Activated naive CD4-positive, alpha-beta T cell treated with anti-CD3 and anti-CD28 coated beads for 36 hours (primary cell): ENCODE measurements at regions not wholly inside any gene's neighbourhood (a gene's known extent, or its start where the extent isn't known, plus 50 kb on each side); places are given as distances from the start of the nearest gene placed in this dataset.

Experiments used
- CTCF ChIA-PET: fragments of 350-600 bp; sonication (Branson Sonifier 250); formaldehyde crosslinking; loops from one replicate; lab custom pipeline; 2021; ENCODE audit warnings: antibody characterized with exemption; lab: Charles Lee
- DNase-seq: peaks from one replicate; pipeline ENCODE4 v3.0.0-alpha.2; 2020
- H3K27ac Mint-ChIP-seq: one replicate; pipeline ENCODE4 v1.8.0; 2021; ENCODE audit warnings: mild to moderate bottlenecking, mixed read lengths
- H3K27me3 Mint-ChIP-seq: one replicate; pipeline ENCODE4 v1.8.0; 2021; ENCODE audit warnings: low read depth, mixed read lengths
- H3K36me3 Mint-ChIP-seq: one replicate; pipeline ENCODE4 v1.8.0; 2021; ENCODE audit warnings: low read depth, mixed read lengths
- H3K4me1 Mint-ChIP-seq: one replicate; pipeline ENCODE4 v1.8.0; 2021; ENCODE audit warnings: low read depth, mixed read lengths
- H3K4me3 Mint-ChIP-seq: one replicate; pipeline ENCODE4 v1.8.0; 2021; ENCODE audit warnings: mild to moderate bottlenecking, moderate library complexity, mixed read lengths
- H3K9me3 Mint-ChIP-seq: one replicate; pipeline ENCODE4 v1.8.0; 2021; ENCODE audit warnings: mixed read lengths
- intact Hi-C: fragments of 100-400 bp; cut with micrococcal nuclease; formaldehyde crosslinking; loops from one replicate; pipeline ENCODE4 v1.15.1; 2023

- Mint-ChIP-seq H3K4me1 (peaks cover 2% of the 10 kb centered on the region), H3K9me3 (no peaks in the 10 kb centered on the region), H3K27me3 (no peaks in the 10 kb centered on the region), H3K36me3 (no peaks in the 10 kb centered on the region), H3K4me3 (no peak overlapping the region), H3K27ac (no peak overlapping the region)
- no peak for DNase-seq
- CTCF ChIA-PET, result interaction anchor here (1.5 kb wide), 1 partner anchor 144 kb away, joined by 4 read pairs; the partner anchor contains the start of gene SESN3
- intact Hi-C loops, result no loop called here
Observed at GRCh38 chr11:95375451-95375850, 144.4 kb upstream of the SESN3 start.

GRCh38 chr11:95374105-95374504 is 143.1 kb upstream of the SESN3 start:
- no peaks in the 10 kb centered on the region for H3K36me3 Mint-ChIP-seq
- no peak overlapping the region for H3K4me3 Mint-ChIP-seq
- intact Hi-C loops, result no loop called here
- no peak overlapping the region for H3K27ac Mint-ChIP-seq
- peaks cover 2% of the 10 kb centered on the region for H3K4me1 Mint-ChIP-seq
- CTCF ChIA-PET, result interaction anchor here (0.5 to 1.5 kb wide), 4 partner anchors 10 to 217 kb away, joined by 3 to 5 read pairs (median 4); partner anchors contain the start of gene SESN3
- no peak for DNase-seq
- H3K27me3 Mint-ChIP-seq, result no peaks in the 10 kb centered on the region
- no peaks in the 10 kb centered on the region for H3K9me3 Mint-ChIP-seq

GRCh38 chr11:95373241-95373640 is 142.2 kb upstream of the SESN3 start:
- Mint-ChIP-seq H3K9me3 (no peaks in the 10 kb centered on the region), H3K27ac (no peak overlapping the region), H3K36me3 (no peaks in the 10 kb centered on the region), H3K4me1 (peaks cover 2% of the 10 kb centered on the region), H3K27me3 (no peaks in the 10 kb centered on the region), H3K4me3 (no peak overlapping the region)
- DNase-seq, result no peak
- CTCF ChIA-PET, result interaction anchor here (0.7 to 1.5 kb wide), 2 partner anchors 171 to 332 kb away, joined by 3 to 7 read pairs; no protein-coding TSS in a partner anchor
- intact Hi-C loops, result no loop called here

- no peaks in the 10 kb centered on the region for H3K9me3 Mint-ChIP-seq
- no peaks in the 10 kb centered on the region for H3K27me3 Mint-ChIP-seq
- no peaks in the 10 kb centered on the region for H3K36me3 Mint-ChIP-seq
- CTCF ChIA-PET, result interaction anchor here (0.7 to 1.5 kb wide), 2 partner anchors 85 to 333 kb away, joined by 3 to 7 read pairs; no protein-coding TSS in a partner anchor
- intact Hi-C loops, result loop anchor here (1.0 kb wide), 2 partner anchors 141 to 218 kb away; partner anchors contain the start of gene SESN3
- peaks cover 2% of the 10 kb centered on the region for H3K4me1 Mint-ChIP-seq
- no peak overlapping the region for H3K27ac Mint-ChIP-seq
- no peak overlapping the region for H3K4me3 Mint-ChIP-seq
- no peak for DNase-seq
Observed at GRCh38 chr11:95372097-95372656, 141.2 kb upstream of the SESN3 start.

- no peak overlapping the region for H3K27ac Mint-ChIP-seq
- peaks cover 2% of the 10 kb centered on the region for H3K4me1 Mint-ChIP-seq
- H3K9me3 Mint-ChIP-seq, result no peaks in the 10 kb centered on the region
- CTCF ChIA-PET, result interaction anchor here (0.9 to 1.2 kb wide), 3 partner anchors 26 to 219 kb away, joined by 3 to 7 read pairs (median 5); no protein-coding TSS in a partner anchor
- intact Hi-C loops, result no loop called here
- H3K36me3 Mint-ChIP-seq, result no peaks in the 10 kb centered on the region
- DNase-seq, result no peak
- H3K27me3 Mint-ChIP-seq, result no peaks in the 10 kb centered on the region
- no peak overlapping the region for H3K4me3 Mint-ChIP-seq
Observed at GRCh38 chr11:95371153-95371552, 140.2 kb upstream of the SESN3 start.

- CTCF ChIA-PET, result no interaction called here
- DNase-seq, result no peak
- H3K9me3 Mint-ChIP-seq, result no peaks in the 10 kb centered on the region
- no peak overlapping the region for H3K27ac Mint-ChIP-seq
- no peaks in the 10 kb centered on the region for H3K36me3 Mint-ChIP-seq
- H3K4me3 Mint-ChIP-seq, result no peak overlapping the region
- intact Hi-C loops, result no loop called here
- H3K4me1 Mint-ChIP-seq, result peaks cover 11% of the 10 kb centered on the region
- H3K27me3 Mint-ChIP-seq, result no peaks in the 10 kb centered on the region
Observed at GRCh38 chr11:95367726-95368125, 136.7 kb upstream of the SESN3 start.

GRCh38 chr11:95365348-95365747 is 134.3 kb upstream of the SESN3 start:
- CTCF ChIA-PET, result interaction anchor here (0.5 to 0.9 kb wide), 2 partner anchors 340 to 357 kb away, joined by 3 read pairs; no protein-coding TSS in a partner anchor
- Mint-ChIP-seq H3K27me3 (no peaks in the 10 kb centered on the region), H3K36me3 (no peaks in the 10 kb centered on the region), H3K27ac (no peak overlapping the region), H3K4me3 (no peak overlapping the region), H3K9me3 (no peaks in the 10 kb centered on the region), H3K4me1 (peaks cover 9% of the 10 kb centered on the region)
- DNase-seq, result no peak
- intact Hi-C loops, result no loop called here

GRCh38 chr11:95364324-95365295 is 133.6 kb upstream of the SESN3 start:
- H3K27me3 Mint-ChIP-seq, result no peaks in the 10 kb centered on the region
- intact Hi-C loops, result no loop called here
- CTCF ChIA-PET, result interaction anchor here (0.6 to 0.7 kb wide), 2 partner anchors 9 to 210 kb away, joined by 3 read pairs; no protein-coding TSS in a partner anchor
- no peaks in the 10 kb centered on the region for H3K36me3 Mint-ChIP-seq
- no peak overlapping the region for H3K4me3 Mint-ChIP-seq
- DNase-seq, result no peak
- H3K4me1 Mint-ChIP-seq, result peaks cover 9% of the 10 kb centered on the region
- H3K27ac Mint-ChIP-seq, result no peak overlapping the region
- H3K9me3 Mint-ChIP-seq, result no peaks in the 10 kb centered on the region

GRCh38 chr11:95363708-95364107 is 132.7 kb upstream of the SESN3 start:
- Mint-ChIP-seq H3K36me3 (no peaks in the 10 kb centered on the region), H3K27me3 (no peaks in the 10 kb centered on the region), H3K4me3 (no peak overlapping the region), H3K27ac (no peak overlapping the region), H3K4me1 (peaks cover 9% of the 10 kb centered on the region), H3K9me3 (no peaks in the 10 kb centered on the region)
- DNase-seq, result no peak
- intact Hi-C loops, result no loop called here
- CTCF ChIA-PET, result interaction anchor here (0.7 kb wide), 1 partner anchor 209 kb away, joined by 3 read pairs; no protein-coding TSS in a partner anchor

- no peaks in the 10 kb centered on the region for H3K9me3 Mint-ChIP-seq
- H3K27ac Mint-ChIP-seq, result no peak overlapping the region
- DNase-seq, result no peak
- no peaks in the 10 kb centered on the region for H3K36me3 Mint-ChIP-seq
- no peak overlapping the region for H3K4me3 Mint-ChIP-seq
- peaks cover 9% of the 10 kb centered on the region for H3K4me1 Mint-ChIP-seq
- H3K27me3 Mint-ChIP-seq, result no peaks in the 10 kb centered on the region
- intact Hi-C loops, result no loop called here
- CTCF ChIA-PET, result no interaction called here
Observed at GRCh38 chr11:95363164-95363563, 132.2 kb upstream of the SESN3 start.

- Mint-ChIP-seq H3K4me1 (peaks cover 9% of the 10 kb centered on the region), H3K27me3 (no peaks in the 10 kb centered on the region), H3K4me3 (no peak overlapping the region), H3K9me3 (no peaks in the 10 kb centered on the region), H3K27ac (no peak overlapping the region), H3K36me3 (no peaks in the 10 kb centered on the region)
- CTCF ChIA-PET, result interaction anchor here (0.6 to 1.3 kb wide), 2 partner anchors 45 to 207 kb away, joined by 3 read pairs; no protein-coding TSS in a partner anchor
- intact Hi-C loops, result no loop called here
- DNase-seq, result no peak
Observed at GRCh38 chr11:95361180-95361579, 130.2 kb upstream of the SESN3 start.

GRCh38 chr11:95360377-95361075 is 129.5 kb upstream of the SESN3 start:
- Mint-ChIP-seq H3K27ac (no peak overlapping the region), H3K27me3 (no peaks in the 10 kb centered on the region), H3K36me3 (no peaks in the 10 kb centered on the region), H3K4me1 (peaks cover 7% of the 10 kb centered on the region), H3K4me3 (no peak overlapping the region), H3K9me3 (no peaks in the 10 kb centered on the region)
- intact Hi-C loops, result no loop called here
- no peak for DNase-seq
- CTCF ChIA-PET, result interaction anchor here (0.6 to 1.3 kb wide), 3 partner anchors 9 to 206 kb away, joined by 3 read pairs; no protein-coding TSS in a partner anchor
